ENCODE measurements at regions not wholly inside any gene's neighbourhood (a gene's known extent, or its start where the extent isn't known, plus 50 kb on each side); places are given as distances from the start of the nearest gene placed in this dataset.
A peak's percentile ranks its signal among the peaks of the same experiment; 100 is the strongest.
"Not testable (repeated sequence)": the region's sequence is repeated elsewhere in the genome, so short reads cannot be mapped to it uniquely, and the experiment has no call there.

DNA sequence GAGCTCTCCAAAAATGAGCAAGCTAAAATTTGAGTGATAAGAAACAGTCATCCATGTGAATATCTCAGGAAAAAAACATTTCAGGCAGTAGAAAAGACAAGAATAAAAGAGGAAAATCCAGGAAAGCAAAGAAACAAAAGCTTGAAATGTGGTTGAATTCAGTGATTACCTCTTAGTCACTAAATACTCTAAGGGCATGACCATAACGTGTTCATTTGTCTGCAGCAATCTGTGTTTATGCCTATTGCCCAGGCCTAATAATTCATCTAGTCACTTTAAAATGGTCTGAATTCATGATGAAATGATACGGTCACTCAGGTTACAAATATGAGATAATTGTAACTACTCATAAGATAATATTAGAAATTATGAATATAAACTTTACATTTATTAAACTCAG lies 837.9 kb downstream of the STPG2 start:
- ATAC-seq (no peak), DNase-seq (ENCODE audit: missing footprints) (no peak)
- intact Hi-C loops (cut with DNase I), result no loop called here

DNA sequence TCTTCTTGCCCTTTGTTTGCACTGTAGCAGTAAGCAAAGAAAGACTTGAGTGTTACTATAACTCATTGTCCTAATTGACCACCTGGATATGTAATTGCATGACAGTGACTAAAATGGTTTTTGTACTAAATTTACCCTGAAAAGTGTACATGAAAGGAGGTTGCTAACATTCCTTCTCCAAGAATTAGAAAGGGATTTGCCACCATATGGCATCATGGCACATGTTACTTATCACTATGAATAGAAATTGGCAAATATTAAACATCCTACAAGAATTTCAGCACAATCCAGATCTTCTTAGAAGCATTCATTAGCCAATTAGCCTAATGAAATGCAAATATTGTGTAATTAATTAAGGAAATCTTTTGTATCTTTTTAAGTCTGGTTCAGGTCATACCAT lies 834.2 kb downstream of the STPG2 start:
- DNase-seq (ENCODE audit: missing footprints) (no peak), ATAC-seq (no peak)
- intact Hi-C loops (cut with DNase I), result no loop called here

DNA sequence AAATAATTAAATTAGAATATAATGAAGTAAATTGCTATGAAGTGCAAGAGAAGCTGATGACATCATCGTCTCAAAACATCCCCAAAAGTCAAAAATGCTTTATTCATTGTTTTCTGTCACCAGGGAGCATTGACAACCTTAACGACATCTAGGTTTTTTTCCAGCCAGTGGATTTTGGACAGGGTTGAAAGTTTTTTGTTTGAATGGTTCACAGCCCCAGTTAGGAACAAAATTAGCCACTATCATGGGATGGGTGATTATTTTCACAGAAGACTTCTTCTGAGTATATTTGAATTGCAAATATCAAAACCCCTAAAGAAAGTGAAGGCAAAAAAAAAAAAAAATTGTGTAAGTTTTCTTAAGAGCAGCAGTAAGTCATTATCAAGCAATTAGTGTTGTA lies 826.1 kb downstream of the STPG2 start:
- ATAC-seq, result no peak

GRCh38 chr4:97317671-97318070 lies 825.6 kb downstream of the STPG2 start:
- DNase-seq (ENCODE audit: missing footprints) (no peak), ATAC-seq (no peak)
- intact Hi-C loops (cut with DNase I), result no loop called here

More for the DNA sequence above, 826.1 kb downstream of the STPG2 start:
- intact Hi-C loops (cut with DNase I), result no loop called here
- DNase-seq (ENCODE audit: missing footprints), result no peak

DNA sequence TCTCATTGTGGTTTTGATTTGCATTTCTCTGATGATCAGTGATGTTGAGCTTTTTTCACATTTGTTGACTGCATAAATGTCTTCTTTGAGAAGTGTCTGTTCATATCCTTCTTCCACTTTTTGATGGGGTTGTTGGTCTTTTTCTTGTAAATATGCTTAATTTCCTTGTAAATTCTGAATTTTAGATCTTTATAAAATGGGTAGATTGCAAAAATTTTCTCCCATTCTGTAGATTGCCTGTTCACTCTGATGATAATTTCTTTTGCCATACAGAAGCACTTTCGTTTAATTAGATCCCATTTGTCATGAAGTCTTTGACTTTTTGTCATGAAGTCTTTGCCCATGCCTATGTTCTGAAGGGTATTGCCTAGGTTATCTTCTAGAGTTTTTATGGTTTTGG lies 817.5 kb downstream of the STPG2 start:
- DNase-seq (ENCODE audit: missing footprints); intact Hi-C loops (cut with DNase I); ATAC-seq: not testable (repeated sequence)

DNA sequence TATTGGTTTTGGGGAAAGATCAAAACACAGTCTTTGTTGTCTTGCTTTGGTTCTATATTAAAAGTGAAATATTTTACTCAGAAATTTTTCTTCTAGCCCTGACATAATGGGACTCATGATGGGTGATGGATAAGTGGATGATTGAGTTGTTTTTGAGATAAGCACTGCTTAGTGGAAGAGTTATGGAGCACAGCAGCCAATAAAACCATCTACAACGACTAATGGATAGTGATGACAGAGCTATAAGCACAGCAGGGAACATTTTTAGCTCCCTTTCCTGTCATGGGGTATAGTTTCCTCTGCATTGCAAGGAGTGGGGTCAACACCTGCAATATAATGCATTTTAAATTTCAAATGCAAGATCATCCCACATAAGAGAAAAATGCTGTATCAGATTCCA lies 812.4 kb downstream of the STPG2 start:
- intact Hi-C loops (cut with DNase I), result no loop called here
- DNase-seq (ENCODE audit: missing footprints) (no peak), ATAC-seq (no peak)

- ATAC-seq, result no peak
- intact Hi-C loops (cut with DNase I), result no loop called here
- no peak for DNase-seq (ENCODE audit: missing footprints)
Measured at GRCh38 chr4:97334348-97334747, 808.9 kb downstream of the STPG2 start.

- ATAC-seq (no peak), DNase-seq (ENCODE audit: missing footprints) (no peak)
- intact Hi-C loops (cut with DNase I), result no loop called here
Measured at GRCh38 chr4:97349468-97350186, 793.6 kb downstream of the STPG2 start.

GRCh38 chr4:97353876-97354275 lies 789.4 kb downstream of the STPG2 start:
- DNase-seq (ENCODE audit: missing footprints), result no peak

DNA sequence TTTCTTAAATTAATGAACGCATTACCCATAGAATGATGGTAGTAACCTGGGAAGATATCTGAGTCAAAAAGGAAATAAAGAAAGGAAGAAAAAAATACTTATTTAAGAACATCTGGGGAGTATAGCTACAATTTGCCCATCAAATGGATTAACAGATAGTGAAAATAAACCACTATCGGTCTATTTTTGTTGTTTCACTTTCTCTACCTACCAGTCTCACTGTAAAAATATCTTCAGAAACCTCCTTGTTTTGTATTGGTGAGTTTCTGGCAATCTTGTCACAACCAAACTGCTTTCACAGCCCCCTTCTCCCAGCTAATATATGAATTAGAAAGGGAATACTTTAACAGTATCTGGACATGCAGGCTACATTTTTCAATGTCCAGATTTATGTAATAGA lies 783.5 kb downstream of the STPG2 start:
- intact Hi-C loops (cut with DNase I), result no loop called here
- DNase-seq (ENCODE audit: missing footprints) (no peak), ATAC-seq (no peak)

More at GRCh38 chr4:97353876-97354275, 789.4 kb downstream of the STPG2 start:
- ATAC-seq, result no peak
- intact Hi-C loops (cut with DNase I), result no loop called here

DNA sequence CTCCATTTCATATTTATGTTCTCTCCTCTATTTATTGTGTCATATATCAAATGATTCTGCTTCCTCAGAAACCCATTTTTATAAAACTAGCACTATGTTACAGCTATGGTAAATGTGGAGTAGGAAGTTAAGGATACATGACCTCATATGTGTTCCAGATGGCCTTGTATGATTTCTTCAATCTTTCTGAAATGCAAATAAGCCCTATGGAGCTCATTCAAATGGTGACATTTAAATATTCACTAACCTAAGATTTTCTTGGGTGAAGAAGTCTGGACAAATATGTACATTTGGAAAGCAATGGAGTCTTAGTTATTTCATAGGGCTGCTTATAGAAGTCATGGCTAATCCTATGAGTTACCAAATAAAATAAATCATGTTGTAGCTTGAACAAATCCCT lies 782.5 kb downstream of the STPG2 start:
- intact Hi-C loops (cut with DNase I), result no loop called here
- ATAC-seq (no peak), DNase-seq (ENCODE audit: missing footprints) (no peak)

DNA sequence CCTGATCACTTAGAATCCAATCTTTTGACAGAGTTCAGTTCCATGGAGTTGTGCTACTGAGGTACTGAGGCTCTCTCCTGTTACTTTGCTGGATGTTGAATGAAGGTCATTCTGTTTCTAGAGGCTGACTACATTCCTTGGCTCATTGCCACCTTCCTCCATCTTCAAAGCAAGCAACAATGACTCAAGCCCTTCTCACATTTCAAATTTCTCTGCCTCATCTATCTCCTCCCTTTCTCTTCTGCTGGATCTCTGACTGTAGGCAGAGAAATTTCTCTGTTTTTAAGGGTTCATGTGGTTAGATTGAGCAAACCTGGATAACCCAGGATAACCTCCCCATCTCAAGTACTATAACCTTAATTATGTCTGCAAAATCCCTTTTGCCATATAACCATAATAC lies 775.4 kb downstream of the STPG2 start:
- no peak for DNase-seq (ENCODE audit: missing footprints)
- intact Hi-C loops (cut with DNase I), result no loop called here
- no peak for ATAC-seq

DNA sequence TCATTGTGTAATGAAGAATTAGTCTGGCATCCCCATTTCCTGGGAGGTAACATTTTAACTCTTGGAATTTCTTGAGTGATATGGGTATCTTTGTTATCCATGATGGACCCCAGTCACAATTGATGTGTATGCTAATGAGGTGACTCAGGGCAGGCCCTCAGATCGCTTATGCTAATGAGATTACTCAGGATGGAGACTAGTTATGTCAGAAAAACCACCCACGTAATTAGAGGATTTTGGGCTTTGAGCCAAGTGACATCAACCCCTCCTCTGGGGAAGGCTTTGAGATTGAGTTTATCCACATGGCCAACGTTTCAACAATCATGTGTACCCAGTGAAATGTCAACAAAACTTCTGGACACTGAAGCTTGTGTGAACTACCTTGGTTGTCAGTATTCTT lies 772.7 kb downstream of the STPG2 start:
- ATAC-seq (no peak), DNase-seq (ENCODE audit: missing footprints) (no peak)
- intact Hi-C loops (cut with DNase I), result no loop called here

GRCh38 chr4:97374526-97374925 lies 768.8 kb downstream of the STPG2 start:
- ATAC-seq, result no peak
- DNase-seq (ENCODE audit: missing footprints), result no peak
- intact Hi-C loops (cut with DNase I), result no loop called here

- ATAC-seq (no peak), DNase-seq (ENCODE audit: missing footprints) (no peak)
- intact Hi-C loops (cut with DNase I), result no loop called here
Measured at GRCh38 chr4:97386969-97387368, 756.3 kb downstream of the STPG2 start.

GRCh38 chr4:97394653-97395052 lies 748.6 kb downstream of the STPG2 start:
- ATAC-seq (no peak), DNase-seq (ENCODE audit: missing footprints) (no peak)

DNA sequence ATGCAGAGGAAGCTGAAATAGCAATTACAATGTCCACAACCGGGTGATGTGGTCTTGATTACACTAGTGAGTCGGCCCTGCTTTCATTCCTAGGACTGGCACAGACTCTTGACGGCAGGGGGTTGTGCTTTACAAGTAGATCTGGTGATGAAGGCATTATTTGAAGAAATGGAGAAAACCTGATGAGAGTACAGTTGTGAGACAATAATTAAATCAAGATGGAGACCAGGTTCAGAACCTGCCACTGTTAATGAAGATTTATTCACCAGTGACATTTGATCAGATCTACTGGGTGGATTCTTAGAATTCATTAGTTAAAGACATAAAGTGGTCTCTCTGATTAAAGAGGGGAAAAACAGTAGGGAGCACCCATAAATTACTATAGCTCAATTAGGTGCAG lies 747.2 kb downstream of the STPG2 start:
- ATAC-seq (no peak), DNase-seq (ENCODE audit: missing footprints) (no peak)
- intact Hi-C loops (cut with DNase I), result no loop called here

More at GRCh38 chr4:97394653-97395052, 748.6 kb downstream of the STPG2 start:
- intact Hi-C loops (cut with DNase I), result no loop called here

DNA sequence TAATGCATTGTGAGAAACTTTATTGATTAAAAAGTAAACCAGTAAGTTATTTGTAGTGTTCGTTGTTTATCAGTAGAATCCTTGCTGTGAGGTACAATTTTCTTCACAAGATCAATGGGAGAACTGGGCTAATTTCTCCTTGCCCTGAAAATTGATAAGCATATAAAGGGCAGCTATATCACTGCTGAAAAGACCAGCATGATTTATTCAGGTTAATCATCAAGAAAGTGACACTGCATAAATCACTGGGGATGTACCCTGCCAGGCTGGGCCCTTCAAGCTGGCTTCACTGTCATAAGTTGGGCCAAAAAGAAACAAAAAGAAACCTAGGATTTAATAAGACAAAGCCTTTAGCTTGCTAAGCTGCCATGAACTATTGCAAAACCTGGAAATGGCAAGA lies 746.7 kb downstream of the STPG2 start:
- intact Hi-C loops (cut with DNase I), result no loop called here
- DNase-seq (ENCODE audit: missing footprints), result no peak
- ATAC-seq, result no peak

DNA sequence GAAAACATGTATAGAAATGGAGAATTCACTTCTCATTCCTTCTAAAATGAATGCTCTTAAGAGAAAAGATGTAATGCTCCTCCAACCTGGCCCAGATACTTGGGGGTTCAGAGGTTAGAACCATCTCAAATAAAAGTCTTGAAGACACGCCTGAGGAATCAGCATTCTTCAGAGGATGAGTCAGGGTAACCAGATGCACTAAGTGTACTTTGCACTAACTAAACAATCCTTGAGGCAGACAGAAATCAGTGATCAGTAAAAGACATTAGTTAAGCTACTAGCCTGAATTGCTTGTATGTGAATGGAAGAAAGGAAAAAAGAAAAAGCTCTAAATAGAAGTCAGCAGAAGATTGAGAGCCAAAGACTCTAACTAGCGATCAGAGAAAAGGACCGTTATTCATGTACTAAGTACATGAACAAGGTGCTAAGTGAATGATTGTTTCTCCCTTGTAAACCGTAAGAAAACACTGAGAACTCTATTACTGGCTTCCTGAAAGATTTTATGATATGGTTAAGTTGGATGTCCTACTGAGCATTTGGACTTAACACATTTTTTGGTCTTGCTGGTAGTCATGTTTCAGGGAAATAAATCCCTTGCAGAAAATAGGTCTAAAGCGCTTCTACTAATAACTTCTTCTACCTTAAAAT lies 738.3 kb downstream of the STPG2 start:
- intact Hi-C loops (cut with DNase I), result no loop called here
- DNase-seq (ENCODE audit: missing footprints) (no peak), ATAC-seq (no peak)

- ATAC-seq (peak; percentile 63), DNase-seq (ENCODE audit: missing footprints) (no peak)
- intact Hi-C loops (cut with DNase I), result no loop called here
Measured at GRCh38 chr4:97411356-97411755, 731.9 kb downstream of the STPG2 start.

GRCh38 chr4:97412331-97412730 lies 730.9 kb downstream of the STPG2 start:
- intact Hi-C loops (cut with DNase I), result no loop called here
- DNase-seq (ENCODE audit: missing footprints) (no peak), ATAC-seq (no peak)
